Fibroblast of lung (primary cell): ENCODE measurements at regions not wholly inside any gene's neighbourhood (a gene's known extent, or its start where the extent isn't known, plus 50 kb on each side); places are given as distances from the start of the nearest gene placed in this dataset.

Source experiments
- CTCF ChIP-seq, 2 donors: IDR thresholded peaks in 1 of 2; conservative IDR thresholded peaks in 1 of 2; 1 replicate in 1 of 2; 2 replicates in 1 of 2; pipeline ENCODE4 v1.5.1; 2011 to 2012; ENCODE audit warnings: low read length in 2 of 2, control low read depth in 1 of 2, inconsistent platforms in 1 of 2, low read depth in 1 of 2, mild to moderate bottlenecking in 1 of 2
- EZH2 ChIP-seq: IDR thresholded peaks from 2 replicates; pipeline ENCODE4 v1.5.1; 2012; ENCODE audit warnings: low read length, control low read depth, mild to moderate bottlenecking; ENCODE audit errors: missing control alignments

GRCh38 chr3:72171946-72172345, 387.0 kb upstream of the PROK2 start:
- no peak for TF ChIP-seq CTCF (conservative IDR thresholded peaks at IDR 0.05 in 1 of 2, IDR thresholded peaks at IDR 0.05 in 1 of 2; ENCODE audit: low read depth in 1 of 2, low read length in 2 of 2)
- TF ChIP-seq EZH2: no peak
